ENCODE measurements at regions not wholly inside any gene's neighbourhood (a gene's known extent, or its start where the extent isn't known, plus 50 kb on each side); places are given as distances from the start of the nearest gene placed in this dataset.

- DNase-seq (ENCODE audit: low read depth in 2 of 2), result no peak
Observed at GRCh38 chr9:78563269-78563668, 266.3 kb downstream of the PSAT1 start.

GRCh38 chr9:78565481-78565880 is 268.6 kb downstream of the PSAT1 start:
- DNase-seq (ENCODE audit: low read depth in 2 of 2), result no peak

- DNase-seq (ENCODE audit: low read depth in 2 of 2), result no peak
Observed at GRCh38 chr9:78566521-78566920, 269.6 kb downstream of the PSAT1 start.

GRCh38 chr9:78566948-78567675 is 270.2 kb downstream of the PSAT1 start:
- DNase-seq (ENCODE audit: low read depth in 2 of 2), result no peak

- no peak for DNase-seq (ENCODE audit: low read depth in 2 of 2)
Observed at GRCh38 chr9:78567693-78568092, 270.8 kb downstream of the PSAT1 start.

GRCh38 chr9:78568774-78569173 is 271.8 kb downstream of the PSAT1 start:
- DNase-seq (ENCODE audit: low read depth in 2 of 2), result no peak

GRCh38 chr9:78572266-78572665 is 275.3 kb downstream of the PSAT1 start:
- DNase-seq (ENCODE audit: low read depth in 2 of 2), result no peak

GRCh38 chr9:78573205-78573604 is 276.3 kb downstream of the PSAT1 start:
- no peak for DNase-seq (ENCODE audit: low read depth in 2 of 2)

GRCh38 chr9:78573669-78574068 is 276.7 kb downstream of the PSAT1 start:
- no peak for DNase-seq (ENCODE audit: low read depth in 2 of 2)

- no peak for DNase-seq (ENCODE audit: low read depth in 2 of 2)
Observed at GRCh38 chr9:78574354-78575045, 277.6 kb downstream of the PSAT1 start.

- DNase-seq (ENCODE audit: low read depth in 2 of 2), result no peak
Observed at GRCh38 chr9:78575081-78575480, 278.2 kb downstream of the PSAT1 start.

GRCh38 chr9:78575771-78576170 is 278.8 kb downstream of the PSAT1 start:
- no peak for DNase-seq (ENCODE audit: low read depth in 2 of 2)

GRCh38 chr9:78577156-78577906 is 280.4 kb downstream of the PSAT1 start:
- no peak for DNase-seq (ENCODE audit: low read depth in 2 of 2)

- no peak for DNase-seq (ENCODE audit: low read depth in 2 of 2)
Observed at GRCh38 chr9:78578072-78578471, 281.1 kb downstream of the PSAT1 start.

GRCh38 chr9:78582821-78583220 is 285.9 kb downstream of the PSAT1 start:
- no peak for DNase-seq (ENCODE audit: low read depth in 2 of 2)

GRCh38 chr9:78584589-78584988 is 287.7 kb downstream of the PSAT1 start:
- no peak for DNase-seq (ENCODE audit: low read depth in 2 of 2)

GRCh38 chr9:78585909-78586308 is 289.0 kb downstream of the PSAT1 start:
- DNase-seq (ENCODE audit: low read depth in 2 of 2), result no peak

- DNase-seq (ENCODE audit: low read depth in 2 of 2), result no peak
Observed at GRCh38 chr9:78590068-78590467, 293.1 kb downstream of the PSAT1 start.

- DNase-seq (ENCODE audit: low read depth in 2 of 2), result no peak
Observed at GRCh38 chr9:78592811-78593210, 295.9 kb downstream of the PSAT1 start.

- no peak for DNase-seq (ENCODE audit: low read depth in 2 of 2)
Observed at GRCh38 chr9:78595200-78595945, 298.4 kb downstream of the PSAT1 start.

GRCh38 chr9:78596346-78596745 is 299.4 kb downstream of the PSAT1 start:
- no peak for DNase-seq (ENCODE audit: low read depth in 2 of 2)

GRCh38 chr9:78598120-78598519 is 301.2 kb downstream of the PSAT1 start:
- DNase-seq (ENCODE audit: low read depth in 2 of 2), result no peak

All from stimulated activated CD4-positive, alpha-beta T cell treated with anti-CD3 and anti-CD28 coated beads, Interleukin-1b, Interleukin-23, amount 100 ng/mL, for 4 hours (primary cell).